PC-3 (cell line): ENCODE measurements at regions not wholly inside any gene's neighbourhood (a gene's known extent, or its start where the extent isn't known, plus 50 kb on each side); places are given as distances from the start of the nearest gene placed in this dataset.
A peak's percentile ranks its signal among the peaks of the same experiment; 100 is the strongest.

Source experiments
- ATAC-seq: fragments of 200-7000 bp; cut with Tn5 transposase; 2 replicates; pipeline ENCODE4 v1.9.1; 2020; ENCODE audit warnings: mild to moderate bottlenecking, moderate library complexity
- BruUV-seq: library from RNA; stranded (reverse); fragments of 400-500 nt; replicated peaks from 2 replicates; lab custom pipeline; 2021; lab: Mats Ljungman, UMichigan
- CTCF ChIA-PET: fragments of 300-600 bp; sonication (Branson Sonifier 250); formaldehyde crosslinking; loops from one replicate; lab custom pipeline; 2022; ENCODE audit warnings: antibody characterized with exemption; lab: Charles Lee
- POLR2A ChIA-PET: fragments of 300-600 bp; sonication (Branson Sonifier 250); formaldehyde crosslinking; loops from one replicate; lab custom pipeline; 2022; ENCODE audit warnings: antibody characterized with exemption; ENCODE audit not compliant: unreplicated experiment; lab: Charles Lee
- DNase-seq: peaks from one replicate; pipeline ENCODE4 v3.0.0-alpha.2; 2015
- H2AFZ ChIP-seq: fragments of 300-600 bp; sonication (generic); 2 replicates; pipeline ENCODE4 v1.6.0; 2016; ENCODE audit warnings: antibody characterized with exemption, low read length
- H3F3A ChIP-seq: fragments of 300-600 bp; sonication (generic); one replicate; pipeline ENCODE4 v1.6.0; 2017; ENCODE audit warnings: antibody characterized with exemption, low read length, control low read depth, mild to moderate bottlenecking; ENCODE audit not compliant: unreplicated experiment
- H3K27ac ChIP-seq: fragments of 300-600 bp; sonication (generic); 2 replicates; pipeline ENCODE4 v1.5.1; 2016; ENCODE audit warnings: mild to moderate bottlenecking, low read length
- H3K27me3 ChIP-seq: fragments of 300-600 bp; sonication (generic); 2 replicates; pipeline ENCODE4 v1.6.1; 2016; ENCODE audit warnings: low read length, mixed read lengths
- H3K36me3 ChIP-seq: fragments of 300-600 bp; sonication (generic); 2 replicates; pipeline ENCODE4 v1.6.1; 2016; ENCODE audit warnings: low read depth, mixed run types, low read length, mixed read lengths
- H3K4me1 ChIP-seq: fragments of 300-600 bp; sonication (generic); 2 replicates; pipeline ENCODE4 v1.5.1; 2016; ENCODE audit warnings: low read length; ENCODE audit not compliant: insufficient read depth
- H3K4me2 ChIP-seq: fragments of 300-600 bp; sonication (generic); 2 replicates; pipeline ENCODE4 v1.6.0; 2016; ENCODE audit warnings: low read length
- H3K4me3 ChIP-seq: fragments of 300-600 bp; sonication (generic); 2 replicates; pipeline ENCODE4 v1.5.1; 2016; ENCODE audit warnings: mild to moderate bottlenecking, low read length, mixed read lengths
- H3K79me2 ChIP-seq: fragments of 300-600 bp; sonication (generic); 2 replicates; pipeline ENCODE4 v1.6.1; 2017; ENCODE audit warnings: low read length, mixed read lengths
- H3K9ac ChIP-seq: fragments of 300-600 bp; sonication (generic); 2 replicates; pipeline ENCODE4 v1.6.0; 2016; ENCODE audit warnings: mild to moderate bottlenecking, low read length
- H3K9me2 ChIP-seq: fragments of 300-600 bp; sonication (generic); replicated peaks from 2 replicates; pipeline ENCODE4 v1.6.1; 2016; ENCODE audit warnings: mixed run types, low read length, mixed read lengths
- H3K9me3 ChIP-seq: fragments of 300-600 bp; sonication (generic); 2 replicates; pipeline ENCODE4 v1.6.1; 2016; ENCODE audit warnings: low read length, mixed read lengths
- H4K20me1 ChIP-seq: fragments of 300-600 bp; sonication (generic); 2 replicates; pipeline ENCODE4 v1.6.1; 2016; ENCODE audit warnings: low read length, mixed read lengths
- EZH2 ChIP-seq: fragments of 300-600 bp; sonication (generic); IDR thresholded peaks from one replicate; pipeline ENCODE4 v1.6.1; 2017; ENCODE audit warnings: antibody characterized with exemption, mild to moderate bottlenecking, low read length; ENCODE audit not compliant: unreplicated experiment
- EZH2phosphoT487 ChIP-seq: fragments of 300-600 bp; sonication (generic); IDR thresholded peaks from 2 replicates; pipeline ENCODE4 v1.6.1; 2018; ENCODE audit warnings: mild to moderate bottlenecking, antibody characterized with exemption, low read length, borderline replicate concordance
- intact Hi-C: fragments of 100-400 bp; cut with micrococcal nuclease; formaldehyde crosslinking; loops from 2 replicates; pipeline ENCODE4 v1.9.0; 2023
- TF ChIP-seq, protein P1 (sequence below): fragments of 300-600 bp; sonication (generic); conservative IDR thresholded peaks from 2 replicates; pipeline ENCODE4 v1.5.1; 2017; ENCODE audit warnings: antibody characterized with exemption, low read depth, mild to moderate bottlenecking, low read length

- POLR2A ChIA-PET = no interaction called here
- no peak for ATAC-seq
- no TSS peak for BruUV-seq
- Histone ChIP-seq H4K20me1 (no peaks in the 10 kb centered on the region), H3K4me1 (peaks cover 43% of the 10 kb centered on the region), H2AFZ (no peak overlapping the region), H3K79me2 (no peaks in the 10 kb centered on the region), H3F3A (no peaks in the 10 kb centered on the region), H3K27ac (peak overlapping the region; percentile 88), H3K36me3 (no peaks in the 10 kb centered on the region), H3K27me3 (no peaks in the 10 kb centered on the region), H3K9me2 (no peaks in the 10 kb centered on the region), H3K4me2 (peak overlapping the region; percentile 55; the same call in 1 of the 2 replicates), H3K9me3 (no peaks in the 10 kb centered on the region), H3K4me3 (no peak overlapping the region), H3K9ac (peak overlapping the region; percentile 31; the same call in 1 of the 2 replicates)
- CTCF ChIA-PET = interaction anchor here (0.6 to 1.2 kb wide), 2 partner anchors 43 to 246 kb away, joined by 3 to 6 read pairs; no protein-coding TSS in a partner anchor
- intact Hi-C loops = loop anchor here (1.0 to 2.0 kb wide), 3 partner anchors 48 to 246 kb away; no protein-coding TSS in a partner anchor
- no peak for DNase-seq
- TF ChIP-seq EZH2 (no peak), EZH2phosphoT487 (no peak)
- TF ChIP-seq, protein P1, sequence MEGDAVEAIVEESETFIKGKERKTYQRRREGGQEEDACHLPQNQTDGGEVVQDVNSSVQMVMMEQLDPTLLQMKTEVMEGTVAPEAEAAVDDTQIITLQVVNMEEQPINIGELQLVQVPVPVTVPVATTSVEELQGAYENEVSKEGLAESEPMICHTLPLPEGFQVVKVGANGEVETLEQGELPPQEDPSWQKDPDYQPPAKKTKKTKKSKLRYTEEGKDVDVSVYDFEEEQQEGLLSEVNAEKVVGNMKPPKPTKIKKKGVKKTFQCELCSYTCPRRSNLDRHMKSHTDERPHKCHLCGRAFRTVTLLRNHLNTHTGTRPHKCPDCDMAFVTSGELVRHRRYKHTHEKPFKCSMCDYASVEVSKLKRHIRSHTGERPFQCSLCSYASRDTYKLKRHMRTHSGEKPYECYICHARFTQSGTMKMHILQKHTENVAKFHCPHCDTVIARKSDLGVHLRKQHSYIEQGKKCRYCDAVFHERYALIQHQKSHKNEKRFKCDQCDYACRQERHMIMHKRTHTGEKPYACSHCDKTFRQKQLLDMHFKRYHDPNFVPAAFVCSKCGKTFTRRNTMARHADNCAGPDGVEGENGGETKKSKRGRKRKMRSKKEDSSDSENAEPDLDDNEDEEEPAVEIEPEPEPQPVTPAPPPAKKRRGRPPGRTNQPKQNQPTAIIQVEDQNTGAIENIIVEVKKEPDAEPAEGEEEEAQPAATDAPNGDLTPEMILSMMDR = no peak
Observed at GRCh38 chr11:26227883-26228502, 103.9 kb upstream of the ANO3 start.

- H3K9me2 ChIP-seq = no peaks in the 10 kb centered on the region
- CTCF ChIA-PET = interaction anchor here (0.9 kb wide), 1 partner anchor 247 kb away, joined by 4 read pairs; no protein-coding TSS in a partner anchor
- peaks cover 43% of the 10 kb centered on the region for H3K4me1 ChIP-seq
- no peaks in the 10 kb centered on the region for H3K27me3 ChIP-seq
- no peaks in the 10 kb centered on the region for H3F3A ChIP-seq
- peak overlapping the region; percentile 24; the same call in 1 of the 2 replicates for H3K4me2 ChIP-seq
- H3K79me2 ChIP-seq = no peaks in the 10 kb centered on the region
- no peaks in the 10 kb centered on the region for H4K20me1 ChIP-seq
- no peak overlapping the region for H3K4me3 ChIP-seq
- ATAC-seq (no peak), DNase-seq (peak; percentile 23)
- no peak overlapping the region for H2AFZ ChIP-seq
- no peaks in the 10 kb centered on the region for H3K36me3 ChIP-seq
- peak overlapping the region; percentile 88 for H3K27ac ChIP-seq
- POLR2A ChIA-PET = no interaction called here
- TF ChIP-seq EZH2 (no peak), EZH2phosphoT487 (no peak)
- TF ChIP-seq, protein P1 = no peak
- H3K9ac ChIP-seq = peak overlapping the region; percentile 31; the same call in 1 of the 2 replicates
- H3K9me3 ChIP-seq = no peaks in the 10 kb centered on the region
- intact Hi-C loops = no loop called here
- BruUV-seq = no TSS peak
Observed at GRCh38 chr11:26228778-26229177, 103.2 kb upstream of the ANO3 start.

GRCh38 chr11:26229257-26229656 is 102.7 kb upstream of the ANO3 start:
- Histone ChIP-seq H3K9me2 (no peaks in the 10 kb centered on the region), H3K27ac (peak overlapping the region; percentile 88), H3F3A (no peaks in the 10 kb centered on the region), H4K20me1 (no peaks in the 10 kb centered on the region), H3K27me3 (no peaks in the 10 kb centered on the region), H3K9me3 (no peaks in the 10 kb centered on the region), H3K4me1 (peaks cover 47% of the 10 kb centered on the region), H3K4me2 (peak overlapping the region; percentile 24; the same call in 1 of the 2 replicates), H3K79me2 (no peaks in the 10 kb centered on the region), H3K36me3 (no peaks in the 10 kb centered on the region), H2AFZ (no peak overlapping the region), H3K9ac (peak overlapping the region; percentile 57), H3K4me3 (no peak overlapping the region)
- ChIA-PET POLR2A (no interaction called here), CTCF (interaction anchor here (0.9 kb wide), 1 partner anchor 248 kb away, joined by 4 read pairs; no protein-coding TSS in a partner anchor)
- BruUV-seq = no TSS peak
- intact Hi-C loops = no loop called here
- ATAC-seq (peak; percentile 23; the same call in 1 of the 2 replicates), DNase-seq (peak; percentile 73)
- TF ChIP-seq EZH2 (no peak), EZH2phosphoT487 (no peak)
- TF ChIP-seq, protein P1 = no peak
